Testis (tissue), 2 donors: ENCODE measurements at regions not wholly inside any gene's neighbourhood (a gene's known extent, or its start where the extent isn't known, plus 50 kb on each side); places are given as distances from the start of the nearest gene placed in this dataset.

ENCODE experiments used
- DNase-seq: peaks from one replicate; pipeline ENCODE4 v3.0.0-alpha.2; 2019
- H3K27ac ChIP-seq, 2 donors: fragments of 200-600 bp; sonication (generic); one replicate each; pipeline ENCODE4 v1.5.1; 2019
- H3K27me3 ChIP-seq: fragments of 200-600 bp; sonication (generic); one replicate; pipeline ENCODE4 v1.5.1; 2019
- H3K36me3 ChIP-seq: fragments of 200-600 bp; sonication (generic); one replicate; pipeline ENCODE4 v1.5.1; 2017; ENCODE audit warnings: low read depth; ENCODE audit errors: missing control alignments
- H3K4me1 ChIP-seq: fragments of 200-600 bp; sonication (generic); one replicate; pipeline ENCODE4 v1.5.1; 2019
- H3K4me3 ChIP-seq, 2 donors: fragments of 200-600 bp; sonication (generic); one replicate each; pipeline ENCODE4 v1.5.1; 2017 to 2019
- H3K9me3 ChIP-seq: fragments of 200-600 bp; sonication (generic); one replicate; pipeline ENCODE4 v1.5.1; 2017
- CTCF ChIP-seq, 3 experiments: fragments of 450-650 bp in 2 of 3; fragments of 200-600 bp in 1 of 3; sonication (generic) in 1 of 3; IDR thresholded peaks; one replicate each; pipeline ENCODE4 v1.5.1; 2016 to 2019; ENCODE audit warnings: antibody characterized with exemption in 3 of 3, mild to moderate bottlenecking in 2 of 3, moderate library complexity in 1 of 3
- POLR2A ChIP-seq: fragments of 450-650 bp; IDR thresholded peaks from one replicate; pipeline ENCODE4 v1.6.1; 2017; ENCODE audit warnings: antibody characterized with exemption, mild to moderate bottlenecking, moderate library complexity
- WGBS, 2 donors: methylation state at CpG; one replicate each; pipeline ENCODE4 v1.1.5; 2018; 5-methylcytosine and 5-hydroxymethylcytosine counted together
- intact Hi-C: fragments of 100-400 bp; cut with DNase I; formaldehyde crosslinking; loops from one replicate; pipeline ENCODE4 v1.15.1; 2023; ENCODE audit warnings: low total_unique reads

GRCh38 chrX:39682778-39683177, 415.0 kb downstream of the BCOR start:
- WGBS, 2 donors, result 94 to 100% methylated on average over 1 to 3 of the region's 3 CpGs
- no peak for DNase-seq
- intact Hi-C loops, result no loop called here

DNA sequence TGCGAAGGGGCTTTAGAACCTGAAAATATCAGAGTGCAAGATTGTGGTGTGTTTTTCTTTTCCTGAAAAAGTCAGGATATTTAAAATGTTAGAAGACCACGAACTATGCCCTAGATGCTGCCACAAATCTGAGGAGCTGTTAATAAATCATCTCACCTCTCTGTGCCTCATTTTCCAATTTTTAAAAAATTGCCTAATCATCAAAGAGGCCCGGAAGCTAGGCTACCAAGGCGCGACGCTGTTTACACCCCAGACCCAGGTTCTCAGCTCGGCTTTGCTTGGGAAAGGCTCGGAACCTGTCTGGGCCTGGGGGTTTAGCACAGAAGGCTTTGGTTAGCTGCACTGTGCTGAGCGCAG, 409.6 kb downstream of the BCOR start:
- no peak for TF ChIP-seq CTCF (IDR thresholded peaks at IDR 0.05)
- no peak for TF ChIP-seq POLR2A
- peak overlapping the region; percentile 29 to 47 for H3K4me3 ChIP-seq

More at GRCh38 chrX:39682778-39683177, 415.0 kb downstream of the BCOR start:
- no peaks in the 10 kb centered on the region for H3K4me1 ChIP-seq
- no peak overlapping the region for H3K27ac ChIP-seq
- H3K36me3 ChIP-seq, result no peaks in the 10 kb centered on the region
- no peak for TF ChIP-seq CTCF (IDR thresholded peaks at IDR 0.05)
- no peak for TF ChIP-seq POLR2A
- no peak overlapping the region for H3K4me3 ChIP-seq
- no peaks in the 10 kb centered on the region for H3K27me3 ChIP-seq
- no peaks in the 10 kb centered on the region for H3K9me3 ChIP-seq

GRCh38 chrX:39688576-39689375, 409.0 kb downstream of the BCOR start:
- peak; percentile 53 for DNase-seq
- Histone ChIP-seq H3K4me3 (peak overlapping the region; percentile 29 to 47), H3K27me3 (no peaks in the 10 kb centered on the region), H3K36me3 (no peaks in the 10 kb centered on the region), H3K9me3 (no peaks in the 10 kb centered on the region), H3K27ac (peak overlapping the region in 1 of 2 donors; percentile 29), H3K4me1 (no peaks in the 10 kb centered on the region)
- TF ChIP-seq POLR2A (no peak), CTCF (IDR thresholded peaks at IDR 0.05) (no peak)
- intact Hi-C loops, result no loop called here
- 1% methylated on average over 27 of the region's 101 CpGs; no CpG with 5 or more reads in 1 of the 2 donors for whole genome bisulfite sequencing, 2 donors

More for the DNA sequence above, 409.6 kb downstream of the BCOR start:
- H3K36me3 ChIP-seq, result no peaks in the 10 kb centered on the region
- H3K9me3 ChIP-seq, result no peaks in the 10 kb centered on the region
- no peaks in the 10 kb centered on the region for H3K27me3 ChIP-seq
- intact Hi-C loops, result no loop called here
- peak overlapping the region in 1 of 2 donors; percentile 29 for H3K27ac ChIP-seq
- WGBS, 2 donors, result 41 to 46% methylated on average over 3 to 9 of the region's 9 CpGs
- no peak for DNase-seq
- no peaks in the 10 kb centered on the region for H3K4me1 ChIP-seq

- intact Hi-C loops, result no loop called here
- TF ChIP-seq CTCF (IDR thresholded peaks at IDR 0.05), result no peak
- no peaks in the 10 kb centered on the region for H3K27me3 ChIP-seq
- H3K27ac ChIP-seq, result peak overlapping the region in 1 of 2 donors; percentile 29
- WGBS, 2 donors, result 19 to 22% methylated on average over 10 to 17 of the region's 33 CpGs
- no peaks in the 10 kb centered on the region for H3K9me3 ChIP-seq
- no peaks in the 10 kb centered on the region for H3K36me3 ChIP-seq
- no peak for DNase-seq
- no peaks in the 10 kb centered on the region for H3K4me1 ChIP-seq
- peak overlapping the region; percentile 29 to 47 for H3K4me3 ChIP-seq
These were observed 408.2 kb downstream of the BCOR start for GRCh38 chrX:39689376-39690104.
